HepG2 (cell line): ENCODE measurements at regions not wholly inside any gene's neighbourhood (a gene's known extent, or its start where the extent isn't known, plus 50 kb on each side); places are given as distances from the start of the nearest gene placed in this dataset.

Experiments
- ATAC-seq: fragments of 200-7000 bp; cut with Tn5 transposase; 3 replicates; pipeline ENCODE4 v1.9.1; 2020; ENCODE audit warnings: mild to moderate bottlenecking, moderate library complexity
- BruUV-seq: library from RNA; stranded (reverse); fragments of 400-500 nt; replicated peaks from 2 replicates; lab custom pipeline; 2021; lab: Mats Ljungman, UMichigan
- CTCF ChIA-PET: fragments of 300-600 bp; formaldehyde crosslinking; extraction: SDS; loops from one replicate; lab custom pipeline; 2021; ENCODE audit warnings: low total read pairs, inconsistent platforms, low intra/inter-chr PET ratio; lab: Yijun Ruan, JAX
- POLR2A ChIA-PET: fragments of 350-600 bp; sonication (Branson Sonifier 250); formaldehyde crosslinking; loops from one replicate; lab custom pipeline; 2020; ENCODE audit warnings: antibody characterized with exemption, inconsistent platforms; lab: Yijun Ruan, JAX
- DNase-seq: peaks from one replicate; pipeline ENCODE4 v3.0.0-alpha.2; 2015; ENCODE audit warnings: low spot score
- FAIRE-seq: peaks from 3 replicates; lab custom pipeline; 2011; peaks lifted over from hg19 to GRCh38; lab: Jason Lieb, UNC
- H2AFZ ChIP-seq: one replicate; pipeline ENCODE4 v1.6.1; 2011; ENCODE audit warnings: low read length, inconsistent platforms
- H3K27ac ChIP-seq: fragments of 300-600 bp; 3 replicates; pipeline ENCODE4 v1.8.0; 2011; ENCODE audit warnings: mixed run types, mild to moderate bottlenecking, mixed read lengths, low read length, inconsistent platforms; ENCODE audit not compliant: insufficient read depth; ENCODE audit errors: extremely low read length
- H3K27me3 ChIP-seq, 2 experiments: fragments of 200-600 bp in 1 of 2; 2 replicates in 1 of 2; 3 replicates in 1 of 2; pipeline versions ENCODE4 v1.6.0 to v1.8.0; 2011; ENCODE audit warnings: low read length in 2 of 2, mild to moderate bottlenecking in 2 of 2, moderate library complexity in 2 of 2, inconsistent platforms in 1 of 2; ENCODE audit not compliant: insufficient read depth in 2 of 2, control insufficient read depth in 1 of 2
- H3K36me3 ChIP-seq, 2 experiments: fragments of 200-600 bp in 1 of 2; replicated peaks in 1 of 2; 2 replicates in 1 of 2; 3 replicates in 1 of 2; pipeline versions ENCODE4 v1.5.1 to v1.8.0; 2011; ENCODE audit warnings: low read length in 2 of 2, inconsistent platforms in 1 of 2; ENCODE audit not compliant: insufficient read depth in 2 of 2, control insufficient read depth in 1 of 2
- H3K4me1 ChIP-seq: 2 replicates; pipeline ENCODE4 v1.5.1; 2012; ENCODE audit warnings: low read length, inconsistent platforms; ENCODE audit not compliant: insufficient read depth
- H3K4me2 ChIP-seq: 2 replicates; pipeline ENCODE4 v1.6.0; 2011; ENCODE audit warnings: low read depth, low read length, inconsistent platforms
- H3K4me3 ChIP-seq, 3 experiments: fragments of 200-600 bp in 1 of 3; sonication (generic), shearing (Covaris generic) in 1 of 3; replicated peaks in 1 of 3; 2 replicates each; pipeline ENCODE4 v1.5.1; 2011 to 2016; ENCODE audit warnings: low read length in 3 of 3, inconsistent platforms in 2 of 3, low read depth in 2 of 3, mild to moderate bottlenecking in 2 of 3, control low read depth in 1 of 3, mixed read lengths in 1 of 3; ENCODE audit not compliant: insufficient read depth in 1 of 3
- H3K79me2 ChIP-seq: one replicate; pipeline ENCODE4 v1.6.1; 2011; ENCODE audit warnings: low read length, inconsistent platforms; ENCODE audit not compliant: insufficient read depth
- H3K9ac ChIP-seq: 2 replicates; pipeline ENCODE4 v1.6.0; 2011; ENCODE audit warnings: mild to moderate bottlenecking, low read depth, low read length, inconsistent platforms; ENCODE audit not compliant: insufficient read depth
- H3K9me3 ChIP-seq: 2 replicates; pipeline ENCODE4 v1.5.1; 2012; ENCODE audit warnings: mild to moderate bottlenecking, low read length
- H4K20me1 ChIP-seq: 2 replicates; pipeline ENCODE4 v1.6.0; 2011; ENCODE audit warnings: inconsistent platforms, mild to moderate bottlenecking, low read length, moderate library complexity; ENCODE audit not compliant: insufficient read depth
- NFATC3 ChIP-seq: sonication (generic); formaldehyde crosslinking; IDR thresholded peaks from 2 replicates; pipeline ENCODE4 v1.5.1; 2020; ENCODE audit warnings: mild to moderate bottlenecking, missing genetic modification reagents
- NR2F6 ChIP-seq, 2 experiments: IDR thresholded peaks; 2 replicates each; pipeline ENCODE4 v1.6.1; 2016; ENCODE audit warnings: antibody characterized with exemption in 1 of 2, mild to moderate bottlenecking in 1 of 2
- PHF20 ChIP-seq: sonication (generic); formaldehyde crosslinking; IDR thresholded peaks from 2 replicates; pipeline ENCODE4 v1.5.0; 2020; ENCODE audit warnings: mild to moderate bottlenecking, missing genetic modification reagents
- STAG1 ChIP-seq: sonication (generic); formaldehyde crosslinking; IDR thresholded peaks from 2 replicates; pipeline ENCODE4 v1.4.0; 2020; ENCODE audit warnings: missing genetic modification reagents
- TBX3 ChIP-seq: fragments of 450-650 bp; IDR thresholded peaks from 2 replicates; pipeline ENCODE4 v1.6.1; 2017; ENCODE audit warnings: antibody characterized with exemption, mild to moderate bottlenecking, inconsistent platforms, borderline replicate concordance
- U2AF2 ChIP-seq: fragments of 200-400 bp; formaldehyde crosslinking; IDR thresholded peaks from 2 replicates; pipeline ENCODE4 v1.6.1; 2017; ENCODE audit warnings: low read depth, mild to moderate bottlenecking, low read length
- ZMYM2 ChIP-seq: sonication (generic); formaldehyde crosslinking; IDR thresholded peaks from 2 replicates; pipeline ENCODE4 v1.8.0; 2022; ENCODE audit warnings: mild to moderate bottlenecking, missing genetic modification reagents
- ZNF33B ChIP-seq: sonication (generic); formaldehyde crosslinking; IDR thresholded peaks from 2 replicates; pipeline ENCODE4 v1.5.1; 2020; ENCODE audit warnings: mild to moderate bottlenecking, missing genetic modification reagents
- WGBS: methylation state at CpG from one replicate; pipeline ENCODE4 v1.1.6; 2017; ENCODE audit warnings: low lambda C conversion rate; 5-methylcytosine and 5-hydroxymethylcytosine counted together
- in situ Hi-C: cut with HindIII; loops from 2 replicates; pipeline ENCODE4 v1.10.0; 2017; ENCODE audit warnings: low pct_unique_long_range_greater_than_20kb; ENCODE audit not compliant: extremely low pct_ligation_motif_present
- intact Hi-C: fragments of 100-400 bp; cut with micrococcal nuclease; formaldehyde crosslinking; loops from one replicate; pipeline ENCODE4 v1.10.0; 2022; ENCODE audit not compliant: unreplicated experiment
- TF ChIP-seq, protein P1 (sequence below): sonication (generic); formaldehyde crosslinking; IDR thresholded peaks from 2 replicates; pipeline ENCODE4 v1.5.0; 2020; ENCODE audit warnings: mild to moderate bottlenecking, missing genetic modification reagents
- TF ChIP-seq, protein P2 (sequence below): sonication (generic); formaldehyde crosslinking; IDR thresholded peaks from 2 replicates; pipeline ENCODE4 v1.5.0; 2020; ENCODE audit warnings: mild to moderate bottlenecking, missing genetic modification reagents, borderline replicate concordance

DNA sequence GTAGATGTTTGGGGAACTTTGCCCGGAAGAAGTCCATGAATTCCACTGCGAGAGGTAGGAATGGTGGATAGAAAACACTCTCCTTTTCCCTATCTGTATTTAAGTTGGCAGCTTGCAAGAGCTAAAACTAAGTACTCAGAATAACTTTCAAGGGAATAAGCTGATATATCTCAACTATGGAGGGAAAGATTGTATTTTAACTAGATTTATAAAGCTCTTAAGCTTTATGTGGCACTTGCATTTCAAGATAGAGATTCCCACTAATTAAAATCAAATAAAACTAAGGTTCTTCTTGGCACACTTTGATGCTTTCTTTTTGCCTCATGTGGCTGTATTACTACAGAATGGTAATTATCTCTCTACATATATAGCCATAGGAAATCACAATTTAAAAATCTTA lies 149.7 kb upstream of the STARD13 start:
- DNase-seq (no peak), FAIRE-seq (no peak), ATAC-seq (no peak)
- WGBS = 97% methylated on average over 2 of the region's 2 CpGs
- Histone ChIP-seq H3K4me2 (no peak overlapping the region), H3K9ac (no peak overlapping the region), H3K9me3 (no peaks in the 10 kb centered on the region), H3K4me3 (no peak overlapping the region), H3K27me3 (no peaks in the 10 kb centered on the region), H3K27ac (no peak overlapping the region), H3K36me3 (no peaks in the 10 kb centered on the region), H2AFZ (no peak overlapping the region), H4K20me1 (no peaks in the 10 kb centered on the region), H3K79me2 (no peaks in the 10 kb centered on the region), H3K4me1 (no peaks in the 10 kb centered on the region)
- ChIA-PET CTCF (no interaction called here), POLR2A (no interaction called here)
- BruUV-seq = no TSS peak
- TF ChIP-seq NFATC3 (CRISPR knock-in tag) (no peak), U2AF2 (no peak), ZMYM2 (CRISPR knock-in tag) (no peak), STAG1 (CRISPR knock-in tag) (no peak), NR2F6 (IDR thresholded peaks at IDR 0.05) (no peak), NR2F6 (CRISPR knock-in tag; IDR thresholded peaks at IDR 0.05) (no peak), PHF20 (CRISPR knock-in tag) (no peak), TBX3 (no peak), ZNF33B (CRISPR knock-in tag) (no peak)
- TF ChIP-seq, protein P1, sequence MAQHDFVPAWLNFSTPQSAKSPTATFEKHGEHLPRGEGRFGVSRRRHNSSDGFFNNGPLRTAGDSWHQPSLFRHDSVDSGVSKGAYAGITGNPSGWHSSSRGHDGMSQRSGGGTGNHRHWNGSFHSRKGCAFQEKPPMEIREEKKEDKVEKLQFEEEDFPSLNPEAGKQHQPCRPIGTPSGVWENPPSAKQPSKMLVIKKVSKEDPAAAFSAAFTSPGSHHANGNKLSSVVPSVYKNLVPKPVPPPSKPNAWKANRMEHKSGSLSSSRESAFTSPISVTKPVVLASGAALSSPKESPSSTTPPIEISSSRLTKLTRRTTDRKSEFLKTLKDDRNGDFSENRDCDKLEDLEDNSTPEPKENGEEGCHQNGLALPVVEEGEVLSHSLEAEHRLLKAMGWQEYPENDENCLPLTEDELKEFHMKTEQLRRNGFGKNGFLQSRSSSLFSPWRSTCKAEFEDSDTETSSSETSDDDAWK (CRISPR knock-in tag) = no peak
- TF ChIP-seq, protein P2, sequence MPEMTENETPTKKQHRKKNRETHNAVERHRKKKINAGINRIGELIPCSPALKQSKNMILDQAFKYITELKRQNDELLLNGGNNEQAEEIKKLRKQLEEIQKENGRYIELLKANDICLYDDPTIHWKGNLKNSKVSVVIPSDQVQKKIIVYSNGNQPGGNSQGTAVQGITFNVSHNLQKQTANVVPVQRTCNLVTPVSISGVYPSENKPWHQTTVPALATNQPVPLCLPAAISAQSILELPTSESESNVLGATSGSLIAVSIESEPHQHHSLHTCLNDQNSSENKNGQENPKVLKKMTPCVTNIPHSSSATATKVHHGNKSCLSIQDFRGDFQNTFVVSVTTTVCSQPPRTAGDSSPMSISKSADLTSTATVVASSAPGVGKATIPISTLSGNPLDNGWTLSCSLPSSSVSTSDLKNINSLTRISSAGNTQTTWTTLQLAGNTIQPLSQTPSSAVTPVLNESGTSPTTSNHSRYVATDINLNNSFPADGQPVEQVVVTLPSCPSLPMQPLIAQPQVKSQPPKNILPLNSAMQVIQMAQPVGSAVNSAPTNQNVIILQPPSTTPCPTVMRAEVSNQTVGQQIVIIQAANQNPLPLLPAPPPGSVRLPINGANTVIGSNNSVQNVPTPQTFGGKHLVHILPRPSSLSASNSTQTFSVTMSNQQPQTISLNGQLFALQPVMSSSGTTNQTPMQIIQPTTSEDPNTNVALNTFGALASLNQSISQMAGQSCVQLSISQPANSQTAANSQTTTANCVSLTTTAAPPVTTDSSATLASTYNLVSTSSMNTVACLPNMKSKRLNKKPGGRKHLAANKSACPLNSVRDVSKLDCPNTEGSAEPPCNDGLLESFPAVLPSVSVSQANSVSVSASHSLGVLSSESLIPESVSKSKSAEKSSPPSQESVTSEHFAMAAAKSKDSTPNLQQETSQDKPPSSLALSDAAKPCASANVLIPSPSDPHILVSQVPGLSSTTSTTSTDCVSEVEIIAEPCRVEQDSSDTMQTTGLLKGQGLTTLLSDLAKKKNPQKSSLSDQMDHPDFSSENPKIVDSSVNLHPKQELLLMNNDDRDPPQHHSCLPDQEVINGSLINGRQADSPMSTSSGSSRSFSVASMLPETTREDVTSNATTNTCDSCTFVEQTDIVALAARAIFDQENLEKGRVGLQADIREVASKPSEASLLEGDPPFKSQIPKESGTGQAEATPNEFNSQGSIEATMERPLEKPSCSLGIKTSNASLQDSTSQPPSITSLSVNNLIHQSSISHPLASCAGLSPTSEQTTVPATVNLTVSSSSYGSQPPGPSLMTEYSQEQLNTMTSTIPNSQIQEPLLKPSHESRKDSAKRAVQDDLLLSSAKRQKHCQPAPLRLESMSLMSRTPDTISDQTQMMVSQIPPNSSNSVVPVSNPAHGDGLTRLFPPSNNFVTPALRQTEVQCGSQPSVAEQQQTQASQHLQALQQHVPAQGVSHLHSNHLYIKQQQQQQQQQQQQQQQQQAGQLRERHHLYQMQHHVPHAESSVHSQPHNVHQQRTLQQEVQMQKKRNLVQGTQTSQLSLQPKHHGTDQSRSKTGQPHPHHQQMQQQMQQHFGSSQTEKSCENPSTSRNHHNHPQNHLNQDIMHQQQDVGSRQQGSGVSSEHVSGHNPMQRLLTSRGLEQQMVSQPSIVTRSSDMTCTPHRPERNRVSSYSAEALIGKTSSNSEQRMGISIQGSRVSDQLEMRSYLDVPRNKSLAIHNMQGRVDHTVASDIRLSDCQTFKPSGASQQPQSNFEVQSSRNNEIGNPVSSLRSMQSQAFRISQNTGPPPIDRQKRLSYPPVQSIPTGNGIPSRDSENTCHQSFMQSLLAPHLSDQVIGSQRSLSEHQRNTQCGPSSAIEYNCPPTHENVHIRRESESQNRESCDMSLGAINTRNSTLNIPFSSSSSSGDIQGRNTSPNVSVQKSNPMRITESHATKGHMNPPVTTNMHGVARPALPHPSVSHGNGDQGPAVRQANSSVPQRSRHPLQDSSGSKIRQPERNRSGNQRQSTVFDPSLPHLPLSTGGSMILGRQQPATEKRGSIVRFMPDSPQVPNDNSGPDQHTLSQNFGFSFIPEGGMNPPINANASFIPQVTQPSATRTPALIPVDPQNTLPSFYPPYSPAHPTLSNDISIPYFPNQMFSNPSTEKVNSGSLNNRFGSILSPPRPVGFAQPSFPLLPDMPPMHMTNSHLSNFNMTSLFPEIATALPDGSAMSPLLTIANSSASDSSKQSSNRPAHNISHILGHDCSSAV = no peak
- intact Hi-C loops = no loop called here
- in situ Hi-C loops = no loop called here
